ENCODE measurements at regions not wholly inside any gene's neighbourhood (a gene's known extent, or its start where the extent isn't known, plus 50 kb on each side); places are given as distances from the start of the nearest gene placed in this dataset.

- Histone ChIP-seq H2AFZ (ENCODE audit: low read length) (no peak overlapping the region), H4K20me1 (ENCODE audit: control insufficient read depth, extremely low read depth, insufficient read depth, low read length) (no peaks in the 10 kb centered on the region), H3K27ac (ENCODE audit: insufficient read depth, low read length) (no peak overlapping the region), H3K9me3 (ENCODE audit: control insufficient read depth, insufficient read depth, low read depth, low read length) (no peaks in the 10 kb centered on the region), H3K4me1 (ENCODE audit: control insufficient read depth, extremely low read depth, insufficient read depth, low read length) (no peaks in the 10 kb centered on the region), H3K79me2 (ENCODE audit: control insufficient read depth, insufficient read depth, low read length) (no peaks in the 10 kb centered on the region), H3K27me3 (ENCODE audit: control insufficient read depth, insufficient read depth, low read length) (no peaks in the 10 kb centered on the region), H3K4me3 (replicated peaks in 1 of 4; ENCODE audit: control extremely low read depth in 1 of 4, insufficient read depth in 1 of 4, low read depth in 3 of 4, low read length in 4 of 4) (no peak overlapping the region), H3K4me2 (ENCODE audit: extremely low read depth, insufficient read depth, low read length) (no peak overlapping the region), H3K36me3 (ENCODE audit: control insufficient read depth, insufficient read depth, low read length) (no peaks in the 10 kb centered on the region), H3K9ac (ENCODE audit: insufficient read depth, low read length) (no peak overlapping the region)
- TF ChIP-seq EZH2 (IDR thresholded peaks at IDR 0.05; ENCODE audit: low read length, missing control alignments) (no peak), CTCF (conservative IDR thresholded peaks at IDR 0.05 in 1 of 2, IDR thresholded peaks at IDR 0.05 in 1 of 2; ENCODE audit: low read depth in 1 of 2, low read length in 2 of 2) (no peak)
- DNase-seq (ENCODE audit: low read depth in 2 of 2): no peak
These were observed 166.9 kb downstream of the ANAPC1 start for GRCh38 chr2:111716905-111717775.
